HCT116 (cell line): ENCODE measurements at regions not wholly inside any gene's neighbourhood (a gene's known extent, or its start where the extent isn't known, plus 50 kb on each side); places are given as distances from the start of the nearest gene placed in this dataset.

Experiments
- ATAC-seq: fragments of 200-7000 bp; cut with Tn5 transposase; 2 replicates; pipeline ENCODE4 v1.9.1; 2020; ENCODE audit warnings: mild to moderate bottlenecking, moderate library complexity
- BruUV-seq: library from RNA; stranded (reverse); fragments of 400-500 nt; replicated peaks from 2 replicates; lab custom pipeline; 2021; lab: Mats Ljungman, UMichigan
- CTCF ChIA-PET: fragments of 300-600 bp; sonication (Branson Sonifier 250); formaldehyde crosslinking; loops from one replicate; lab custom pipeline; 2021; ENCODE audit warnings: antibody characterized with exemption; lab: Charles Lee
- POLR2A ChIA-PET: fragments of 300-600, 350-600 bp; sonication (Branson Sonifier 250); formaldehyde crosslinking; loops from one replicate; lab custom pipeline; 2021; ENCODE audit warnings: antibody characterized with exemption; lab: Charles Lee
- RAD21 ChIA-PET, 2 experiments: fragments of 300-600 bp; sonication (Branson Sonifier 250); formaldehyde crosslinking; loops; one replicate each; lab custom pipeline; 2023; ENCODE audit warnings: low total read pairs in 2 of 2; ENCODE audit not compliant: uncharacterized antibody in 2 of 2, unreplicated experiment in 2 of 2, low non-redundant PET in 1 of 2; lab: Charles Lee
- DNase-seq: peaks from one replicate; pipeline ENCODE4 v3.0.0-alpha.2; 2010; ENCODE audit warnings: low read depth, low spot score
- H2AFZ ChIP-seq: fragments of 200-600 bp; shearing (Covaris generic), sonication (generic); 2 replicates; pipeline ENCODE4 v1.6.1; 2017; ENCODE audit warnings: low read depth, mixed run types, mixed read lengths, antibody characterized with exemption, low read length; ENCODE audit not compliant: poor library complexity, severe bottlenecking
- H3K27ac ChIP-seq: 2 replicates; pipeline ENCODE4 v1.5.1; 2012; ENCODE audit warnings: low read depth, low read length
- H3K27me3 ChIP-seq: fragments of 200-600 bp; sonication (generic); 2 replicates; pipeline ENCODE4 v1.6.1; 2016; ENCODE audit warnings: mixed run types, low read length, mixed read lengths; ENCODE audit not compliant: insufficient read depth
- H3K36me3 ChIP-seq, 2 experiments: fragments of 200-500 bp in 1 of 2; fragments of 200-600 bp in 1 of 2; sonication (Bioruptor generic) in 1 of 2; sonication (generic) in 1 of 2; 2 replicates each; pipeline versions ENCODE4 v1.5.1 to v1.6.1; 2014 to 2016; ENCODE audit warnings: low read length in 2 of 2, inconsistent platforms in 1 of 2, mixed read lengths in 1 of 2, mixed run types in 1 of 2; ENCODE audit not compliant: insufficient read depth in 2 of 2, control insufficient read depth in 1 of 2
- H3K4me1 ChIP-seq, 2 experiments: fragments of 200-600 bp in 1 of 2; sonication (generic) in 1 of 2; 2 replicates each; pipeline versions ENCODE4 v1.5.1 to v1.6.1; 2012 to 2017; ENCODE audit warnings: low read length in 2 of 2, inconsistent platforms in 1 of 2, mild to moderate bottlenecking in 1 of 2, mixed read lengths in 1 of 2, mixed run types in 1 of 2, moderate library complexity in 1 of 2; ENCODE audit not compliant: insufficient read depth in 2 of 2, control insufficient read depth in 1 of 2
- H3K4me2 ChIP-seq: fragments of 200-600 bp; sonication (generic); 2 replicates; pipeline ENCODE4 v1.6.1; 2017; ENCODE audit warnings: mixed run types, low read length, mixed read lengths
- H3K4me3 ChIP-seq, 2 experiments: fragments of 200-600 bp in 1 of 2; sonication (generic) in 1 of 2; replicated peaks in 1 of 2; 2 replicates each; pipeline ENCODE4 v1.5.1; 2011 to 2016; ENCODE audit warnings: low read length in 2 of 2, control low read depth in 1 of 2, low read depth in 1 of 2, mild to moderate bottlenecking in 1 of 2, mixed read lengths in 1 of 2, mixed run types in 1 of 2
- H3K79me2 ChIP-seq: fragments of 200-600 bp; sonication (generic); 2 replicates; pipeline ENCODE4 v1.6.1; 2017; ENCODE audit warnings: mild to moderate bottlenecking, mixed run types, low read length, moderate library complexity, mixed read lengths; ENCODE audit not compliant: insufficient read depth
- H3K9ac ChIP-seq: fragments of 200-600 bp; sonication (generic); 2 replicates; pipeline ENCODE4 v1.6.1; 2016; ENCODE audit warnings: low read length, mixed read lengths
- H3K9me2 ChIP-seq: fragments of 200-600 bp; sonication (generic), shearing (Covaris generic); 2 replicates; pipeline ENCODE4 v1.6.1; 2017; ENCODE audit warnings: mixed run types, mild to moderate bottlenecking, moderate library complexity; ENCODE audit not compliant: insufficient read depth
- H3K9me3 ChIP-seq, 2 experiments: fragments of 200-500 bp in 1 of 2; fragments of 200-600 bp in 1 of 2; sonication (Bioruptor generic) in 1 of 2; sonication (generic) in 1 of 2; 2 replicates each; pipeline ENCODE4 v1.6.1; 2014 to 2017; ENCODE audit warnings: low read length in 2 of 2, mixed read lengths in 2 of 2, inconsistent platforms in 1 of 2, low read depth in 1 of 2, mild to moderate bottlenecking in 1 of 2, mixed run types in 1 of 2, moderate library complexity in 1 of 2; ENCODE audit not compliant: control insufficient read depth in 1 of 2, insufficient read depth in 1 of 2
- H4K20me1 ChIP-seq: fragments of 200-600 bp; sonication (generic), shearing (Covaris generic); 2 replicates; pipeline ENCODE4 v1.6.1; 2017; ENCODE audit warnings: mixed run types, mild to moderate bottlenecking, moderate library complexity; ENCODE audit not compliant: insufficient read depth
- CBX3 ChIP-seq: IDR thresholded peaks from 2 replicates; pipeline ENCODE4 v1.6.1; 2012; ENCODE audit warnings: low read depth
- EGR1 ChIP-seq: IDR thresholded peaks from 2 replicates; pipeline ENCODE4 v1.6.1; 2012; ENCODE audit warnings: low read depth
- ELF1 ChIP-seq: IDR thresholded peaks from 2 replicates; pipeline ENCODE4 v1.6.1; 2012; ENCODE audit warnings: low read depth, borderline replicate concordance
- FOSL1 ChIP-seq: IDR thresholded peaks from 2 replicates; pipeline ENCODE4 v1.6.1; 2012; ENCODE audit warnings: low read depth
- MAX ChIP-seq: IDR thresholded peaks from 2 replicates; pipeline ENCODE4 v1.6.1; 2012
- POLR2A ChIP-seq: IDR thresholded peaks from 2 replicates; pipeline ENCODE4 v1.7.0; 2011; ENCODE audit warnings: borderline replicate concordance; ENCODE audit not compliant: insufficient read depth, insufficient read length; ENCODE audit errors: extremely low read depth
- POLR2AphosphoS5 ChIP-seq: IDR thresholded peaks from 2 replicates; pipeline ENCODE4 v1.6.1; 2011; ENCODE audit warnings: mild to moderate bottlenecking, low read depth, low read length, moderate library complexity
- RAD21 ChIP-seq: IDR thresholded peaks from 2 replicates; pipeline ENCODE4 v1.6.1; 2012; ENCODE audit warnings: low read depth, mild to moderate bottlenecking
- SIN3A ChIP-seq: IDR thresholded peaks from 2 replicates; pipeline ENCODE4 v1.6.1; 2012; ENCODE audit warnings: low read depth
- SP1 ChIP-seq: IDR thresholded peaks from 2 replicates; pipeline ENCODE4 v1.6.1; 2012; ENCODE audit warnings: low read depth
- SRF ChIP-seq: IDR thresholded peaks from 2 replicates; pipeline ENCODE4 v1.6.1; 2012; ENCODE audit warnings: low read depth
- TCF7L2 ChIP-seq: IDR thresholded peaks from 2 replicates; pipeline ENCODE4 v1.7.0; 2011; ENCODE audit warnings: borderline replicate concordance, inconsistent platforms; ENCODE audit not compliant: insufficient read depth, insufficient read length; ENCODE audit errors: extremely low read depth
- ZFX ChIP-seq: fragments of 450-650 bp; IDR thresholded peaks from 2 replicates; pipeline ENCODE4 v1.6.1; 2017
- ZNF274 ChIP-seq: fragments of 200-500 bp; sonication (Bioruptor generic); IDR thresholded peaks from 2 replicates; pipeline ENCODE4 v1.6.1; 2014; ENCODE audit warnings: mild to moderate bottlenecking, low read depth, low read length, inconsistent platforms
- intact Hi-C: fragments of 100-400 bp; cut with micrococcal nuclease; formaldehyde crosslinking; loops from 2 replicates; pipeline ENCODE4 v1.10.0; 2022
- TF ChIP-seq, protein P1 (sequence below): IDR thresholded peaks from 2 replicates; pipeline ENCODE4 v1.6.1; 2011; ENCODE audit warnings: mild to moderate bottlenecking, low read length, moderate library complexity; ENCODE audit not compliant: insufficient replicate concordance; ENCODE audit errors: extremely low read depth
- TF ChIP-seq, protein P2 (sequence below), 3 experiments: fragments of 200-600 bp in 1 of 3; sonication (generic) in 1 of 3; IDR thresholded peaks in 2 of 3; conservative IDR thresholded peaks in 1 of 3; 2 replicates each; pipeline ENCODE4 v1.5.1; 2012 to 2017; ENCODE audit warnings: low read depth in 2 of 3, low read length in 2 of 3, antibody characterized with exemption in 1 of 3, borderline replicate concordance in 1 of 3, control low read depth in 1 of 3, mild to moderate bottlenecking in 1 of 3, mixed read lengths in 1 of 3, mixed run types in 1 of 3, moderate library complexity in 1 of 3; ENCODE audit not compliant: insufficient read depth in 1 of 3

- ChIA-PET POLR2A (no interaction called here), CTCF (interaction anchor here (2.6 to 6.1 kb wide), 2 partner anchors 16 to 344 kb away, joined by 16 to 226 read pairs; no protein-coding TSS in a partner anchor), RAD21 (interaction anchor here in 1 of 2 experiments (1.2 kb wide), 1 partner anchor 16 kb away, joined by 4 read pairs; no protein-coding TSS in a partner anchor)
- ATAC-seq (no peak), DNase-seq (no peak)
- no peak overlapping the region for H3K4me3 ChIP-seq
- H3K27ac ChIP-seq, result no peak overlapping the region
- no peaks in the 10 kb centered on the region for H3K9me2 ChIP-seq
- intact Hi-C loops, result loop anchor here (5.0 to 10.0 kb wide), 2 partner anchors 192 to 686 kb away; no protein-coding TSS in a partner anchor
- H3K9ac ChIP-seq, result no peak overlapping the region
- no peaks in the 10 kb centered on the region; the same call in 1 of the 2 replicates for H3K27me3 ChIP-seq
- BruUV-seq, result no TSS peak
- H3K79me2 ChIP-seq, result no peaks in the 10 kb centered on the region
- peaks cover 12 to 25% of the 10 kb centered on the region in 2 experiments for H3K4me1 ChIP-seq
- no peak overlapping the region for H2AFZ ChIP-seq
- no peaks in the 10 kb centered on the region for H3K9me3 ChIP-seq
- H4K20me1 ChIP-seq, result no peaks in the 10 kb centered on the region
- H3K36me3 ChIP-seq, result no peaks in the 10 kb centered on the region
- H3K4me2 ChIP-seq, result no peak overlapping the region
- TF ChIP-seq FOSL1 (no peak), CBX3 (no peak), ZNF274 (no peak), RAD21 (no peak), SRF (no peak), POLR2AphosphoS5 (no peak), MAX (no peak), TCF7L2 (no peak), EGR1 (no peak), SIN3A (no peak), POLR2A (no peak), ELF1 (no peak), ZFX (no peak), SP1 (no peak)
- TF ChIP-seq, protein P1, sequence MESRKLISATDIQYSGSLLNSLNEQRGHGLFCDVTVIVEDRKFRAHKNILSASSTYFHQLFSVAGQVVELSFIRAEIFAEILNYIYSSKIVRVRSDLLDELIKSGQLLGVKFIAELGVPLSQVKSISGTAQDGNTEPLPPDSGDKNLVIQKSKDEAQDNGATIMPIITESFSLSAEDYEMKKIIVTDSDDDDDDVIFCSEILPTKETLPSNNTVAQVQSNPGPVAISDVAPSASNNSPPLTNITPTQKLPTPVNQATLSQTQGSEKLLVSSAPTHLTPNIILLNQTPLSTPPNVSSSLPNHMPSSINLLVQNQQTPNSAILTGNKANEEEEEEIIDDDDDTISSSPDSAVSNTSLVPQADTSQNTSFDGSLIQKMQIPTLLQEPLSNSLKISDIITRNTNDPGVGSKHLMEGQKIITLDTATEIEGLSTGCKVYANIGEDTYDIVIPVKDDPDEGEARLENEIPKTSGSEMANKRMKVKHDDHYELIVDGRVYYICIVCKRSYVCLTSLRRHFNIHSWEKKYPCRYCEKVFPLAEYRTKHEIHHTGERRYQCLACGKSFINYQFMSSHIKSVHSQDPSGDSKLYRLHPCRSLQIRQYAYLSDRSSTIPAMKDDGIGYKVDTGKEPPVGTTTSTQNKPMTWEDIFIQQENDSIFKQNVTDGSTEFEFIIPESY, result no peak
- TF ChIP-seq, protein P2, sequence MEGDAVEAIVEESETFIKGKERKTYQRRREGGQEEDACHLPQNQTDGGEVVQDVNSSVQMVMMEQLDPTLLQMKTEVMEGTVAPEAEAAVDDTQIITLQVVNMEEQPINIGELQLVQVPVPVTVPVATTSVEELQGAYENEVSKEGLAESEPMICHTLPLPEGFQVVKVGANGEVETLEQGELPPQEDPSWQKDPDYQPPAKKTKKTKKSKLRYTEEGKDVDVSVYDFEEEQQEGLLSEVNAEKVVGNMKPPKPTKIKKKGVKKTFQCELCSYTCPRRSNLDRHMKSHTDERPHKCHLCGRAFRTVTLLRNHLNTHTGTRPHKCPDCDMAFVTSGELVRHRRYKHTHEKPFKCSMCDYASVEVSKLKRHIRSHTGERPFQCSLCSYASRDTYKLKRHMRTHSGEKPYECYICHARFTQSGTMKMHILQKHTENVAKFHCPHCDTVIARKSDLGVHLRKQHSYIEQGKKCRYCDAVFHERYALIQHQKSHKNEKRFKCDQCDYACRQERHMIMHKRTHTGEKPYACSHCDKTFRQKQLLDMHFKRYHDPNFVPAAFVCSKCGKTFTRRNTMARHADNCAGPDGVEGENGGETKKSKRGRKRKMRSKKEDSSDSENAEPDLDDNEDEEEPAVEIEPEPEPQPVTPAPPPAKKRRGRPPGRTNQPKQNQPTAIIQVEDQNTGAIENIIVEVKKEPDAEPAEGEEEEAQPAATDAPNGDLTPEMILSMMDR (IDR thresholded peaks at IDR 0.05 in 2 of 3, conservative IDR thresholded peaks at IDR 0.05 in 1 of 3; ENCODE audit: borderline replicate concordance in 1 of 3, insufficient read depth in 1 of 3, low read depth in 2 of 3, low read length in 2 of 3), result no peak
Observed at GRCh38 chr13:30116379-30116778, 191.0 kb downstream of the KATNAL1 start.
